IPS-20b (cell line): ENCODE measurements at regions not wholly inside any gene's neighbourhood (a gene's known extent, or its start where the extent isn't known, plus 50 kb on each side); places are given as distances from the start of the nearest gene placed in this dataset.

ENCODE experiments used
- H3K27ac ChIP-seq: one replicate; pipeline ENCODE4 v1.5.1; 2013; ENCODE audit warnings: low read length
- H3K27me3 ChIP-seq: 2 replicates; pipeline ENCODE4 v1.6.1; 2013; ENCODE audit warnings: mild to moderate bottlenecking, low read length, inconsistent platforms; ENCODE audit not compliant: insufficient read depth
- H3K36me3 ChIP-seq: 2 replicates; pipeline ENCODE4 v1.6.1; 2013; ENCODE audit warnings: low read depth, mild to moderate bottlenecking, inconsistent platforms, low read length, moderate library complexity; ENCODE audit not compliant: insufficient read depth
- H3K4me1 ChIP-seq: 2 replicates; pipeline ENCODE4 v1.6.1; 2013; ENCODE audit warnings: mild to moderate bottlenecking, control low read depth, inconsistent platforms, low read length, moderate library complexity; ENCODE audit not compliant: insufficient read depth
- H3K4me3 ChIP-seq: 2 replicates; pipeline ENCODE4 v1.5.1; 2013; ENCODE audit warnings: mild to moderate bottlenecking, low read length, inconsistent platforms
- H3K9ac ChIP-seq: 2 replicates; pipeline ENCODE4 v1.6.1; 2013; ENCODE audit warnings: low read depth, mild to moderate bottlenecking, inconsistent platforms, low read length, moderate library complexity
- H3K9me3 ChIP-seq: 2 replicates; pipeline ENCODE4 v1.6.1; 2013; ENCODE audit warnings: mild to moderate bottlenecking, low read depth, low read length, inconsistent platforms; ENCODE audit not compliant: insufficient read depth

DNA sequence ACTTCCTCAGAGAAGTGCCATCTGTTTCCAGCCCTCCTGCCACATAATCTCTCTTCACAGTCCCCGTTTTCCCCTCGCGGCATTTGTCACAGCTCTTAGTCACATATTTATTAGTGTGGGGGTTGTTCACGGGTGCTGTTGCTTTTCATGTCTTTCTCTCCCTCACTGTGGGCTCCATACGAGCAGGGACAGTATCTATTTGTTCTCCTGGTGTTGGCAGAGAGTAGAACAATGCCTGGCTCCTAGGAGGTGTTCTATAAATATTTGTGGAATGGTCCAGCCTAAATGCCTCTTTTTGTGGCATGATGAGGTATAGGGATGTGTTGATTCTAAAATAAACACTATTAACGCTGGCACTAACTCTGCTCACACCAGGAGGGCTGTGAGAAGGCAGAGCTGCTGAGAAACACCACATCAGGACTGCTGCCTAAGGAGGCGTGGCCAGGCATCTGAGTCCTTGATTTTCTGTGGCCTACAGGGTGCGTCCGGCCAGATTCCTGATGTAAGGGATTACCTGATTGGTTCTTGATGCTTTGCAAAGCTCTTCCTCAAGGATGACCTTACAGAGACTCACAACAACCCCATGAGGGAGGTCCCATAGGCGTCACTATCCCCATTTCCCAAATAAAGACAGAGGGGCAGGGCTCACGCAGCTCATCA, 219.8 kb upstream of the ARID1B start:
- H3K4me1 ChIP-seq = no peaks in the 10 kb centered on the region
- H3K27ac ChIP-seq = no peak overlapping the region
- H3K27me3 ChIP-seq = no peaks in the 10 kb centered on the region
- H3K9ac ChIP-seq = no peak overlapping the region
- no peak overlapping the region for H3K4me3 ChIP-seq
- no peaks in the 10 kb centered on the region for H3K36me3 ChIP-seq
- H3K9me3 ChIP-seq = peaks cover 9% of the 10 kb centered on the region; the same call in 1 of the 2 replicates

- Histone ChIP-seq H3K4me3 (no peak overlapping the region), H3K27ac (no peak overlapping the region), H3K4me1 (no peaks in the 10 kb centered on the region), H3K9me3 (peaks cover 9% of the 10 kb centered on the region; the same call in 1 of the 2 replicates), H3K27me3 (no peaks in the 10 kb centered on the region), H3K9ac (no peak overlapping the region), H3K36me3 (no peaks in the 10 kb centered on the region)
Observed at GRCh38 chr6:156556811-156557210, 220.4 kb upstream of the ARID1B start.

DNA sequence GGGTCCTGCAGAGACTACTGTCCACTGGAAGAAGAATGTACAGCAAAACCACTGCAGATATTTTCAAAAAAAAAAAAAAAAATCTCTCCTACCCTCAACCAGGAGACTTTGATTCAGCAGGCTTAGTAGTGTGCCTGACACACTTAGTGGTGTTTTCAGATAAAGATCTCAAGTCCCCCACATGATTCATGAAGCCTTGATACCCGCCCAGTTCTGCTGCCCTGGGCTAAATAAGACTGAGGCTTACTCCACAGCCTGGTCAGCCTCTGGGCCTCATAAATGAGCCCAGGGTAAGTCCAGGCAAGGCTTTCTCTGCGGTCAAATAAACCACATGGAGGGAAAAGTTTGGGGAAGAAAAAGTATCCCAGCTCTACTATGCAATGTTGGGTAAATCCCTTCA, 222.1 kb upstream of the ARID1B start:
- no peak overlapping the region for H3K4me3 ChIP-seq
- no peaks in the 10 kb centered on the region for H3K27me3 ChIP-seq
- peaks cover under 1% of the 10 kb centered on the region; the same call in 1 of the 2 replicates for H3K9me3 ChIP-seq
- no peaks in the 10 kb centered on the region for H3K36me3 ChIP-seq
- no peak overlapping the region for H3K9ac ChIP-seq
- H3K27ac ChIP-seq = no peak overlapping the region
- no peaks in the 10 kb centered on the region for H3K4me1 ChIP-seq

GRCh38 chr6:156554160-156554559, 223.0 kb upstream of the ARID1B start:
- no peaks in the 10 kb centered on the region for H3K36me3 ChIP-seq
- H3K9ac ChIP-seq = no peak overlapping the region
- no peaks in the 10 kb centered on the region for H3K27me3 ChIP-seq
- H3K27ac ChIP-seq = no peak overlapping the region
- H3K4me1 ChIP-seq = no peaks in the 10 kb centered on the region
- H3K4me3 ChIP-seq = no peak overlapping the region
- no peaks in the 10 kb centered on the region for H3K9me3 ChIP-seq

DNA sequence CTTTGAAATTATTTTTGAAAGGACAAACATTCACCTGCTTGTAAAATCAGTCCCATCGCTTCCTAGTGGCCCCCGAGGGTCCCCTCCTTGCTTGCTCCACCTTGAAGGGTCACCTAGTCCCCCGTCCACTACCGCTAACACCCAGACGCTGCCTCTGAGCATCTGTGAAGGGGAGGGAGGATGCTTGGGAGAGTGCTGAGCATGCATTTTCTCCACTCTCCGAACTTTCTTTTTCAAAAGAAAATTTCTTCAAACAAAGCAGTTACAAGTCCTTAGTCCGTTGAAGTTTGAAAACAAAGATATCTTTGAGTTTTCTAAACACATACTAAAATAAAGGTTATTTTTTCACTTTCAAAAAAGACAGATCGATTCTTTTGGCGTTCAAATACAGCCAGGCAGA, 224.3 kb upstream of the ARID1B start:
- H3K9ac ChIP-seq = no peak overlapping the region
- H3K36me3 ChIP-seq = no peaks in the 10 kb centered on the region
- no peak overlapping the region for H3K27ac ChIP-seq
- no peaks in the 10 kb centered on the region for H3K27me3 ChIP-seq
- no peaks in the 10 kb centered on the region for H3K9me3 ChIP-seq
- H3K4me3 ChIP-seq = no peak overlapping the region
- H3K4me1 ChIP-seq = no peaks in the 10 kb centered on the region

DNA sequence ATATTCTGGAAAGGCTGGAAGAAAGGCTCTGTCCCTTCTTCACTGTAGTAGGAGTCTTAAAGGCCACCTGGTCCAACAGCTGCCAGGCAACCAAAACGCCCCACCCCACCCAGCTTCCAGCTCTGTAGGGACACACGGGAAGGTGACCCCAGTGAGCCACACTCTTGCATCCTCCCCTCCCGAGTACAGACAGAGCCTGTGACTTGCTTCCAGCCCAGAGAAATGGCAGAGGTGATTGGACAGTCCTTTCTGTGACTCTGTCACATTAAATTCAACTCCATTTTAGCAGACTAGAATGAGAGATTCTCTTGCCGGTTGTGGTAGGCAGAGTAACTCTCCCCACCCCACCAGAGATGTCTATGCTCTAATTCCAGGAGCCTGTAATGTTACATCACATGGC, 226.2 kb upstream of the ARID1B start:
- Histone ChIP-seq H3K27me3 (no peaks in the 10 kb centered on the region), H3K9me3 (no peaks in the 10 kb centered on the region), H3K9ac (no peak overlapping the region), H3K36me3 (no peaks in the 10 kb centered on the region), H3K4me3 (no peak overlapping the region), H3K4me1 (no peaks in the 10 kb centered on the region), H3K27ac (no peak overlapping the region)

GRCh38 chr6:156545931-156546330, 231.2 kb upstream of the ARID1B start:
- Histone ChIP-seq H3K36me3 (no peaks in the 10 kb centered on the region), H3K4me3 (no peak overlapping the region), H3K27ac (no peak overlapping the region), H3K9ac (no peak overlapping the region), H3K27me3 (no peaks in the 10 kb centered on the region), H3K4me1 (no peaks in the 10 kb centered on the region), H3K9me3 (no peaks in the 10 kb centered on the region)

GRCh38 chr6:156545021-156545420, 232.2 kb upstream of the ARID1B start:
- Histone ChIP-seq H3K27me3 (no peaks in the 10 kb centered on the region), H3K4me1 (no peaks in the 10 kb centered on the region), H3K27ac (no peak overlapping the region), H3K4me3 (no peak overlapping the region), H3K36me3 (no peaks in the 10 kb centered on the region), H3K9me3 (no peaks in the 10 kb centered on the region), H3K9ac (no peak overlapping the region)

GRCh38 chr6:156544046-156544445, 233.1 kb upstream of the ARID1B start:
- no peaks in the 10 kb centered on the region for H3K9me3 ChIP-seq
- no peak overlapping the region for H3K9ac ChIP-seq
- H3K4me3 ChIP-seq = no peak overlapping the region
- H3K27me3 ChIP-seq = no peaks in the 10 kb centered on the region
- no peak overlapping the region for H3K27ac ChIP-seq
- no peaks in the 10 kb centered on the region for H3K36me3 ChIP-seq
- no peaks in the 10 kb centered on the region; the same call in 1 of the 2 replicates for H3K4me1 ChIP-seq

DNA sequence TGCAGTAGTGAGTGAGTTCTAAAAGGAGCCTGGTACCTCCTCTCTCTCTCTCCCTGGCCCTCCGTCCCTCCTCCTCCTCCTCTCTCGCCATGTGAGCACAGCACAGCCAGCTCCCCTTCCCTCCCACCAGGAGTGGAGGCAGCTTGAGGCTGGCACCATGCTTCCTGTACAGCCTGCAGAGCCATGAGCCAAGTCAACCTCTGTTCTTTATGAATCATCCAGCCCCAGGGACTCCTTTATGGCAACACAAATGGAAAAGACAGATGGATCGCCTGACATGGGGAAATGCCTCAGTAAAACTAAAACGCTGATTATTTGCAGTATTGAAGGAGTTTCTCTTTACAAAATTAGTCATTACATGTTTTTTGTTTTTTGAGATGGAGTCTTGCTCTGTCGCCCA, 233.7 kb upstream of the ARID1B start:
- Histone ChIP-seq H3K27ac (no peak overlapping the region), H3K27me3 (no peaks in the 10 kb centered on the region), H3K4me1 (no peaks in the 10 kb centered on the region; the same call in 1 of the 2 replicates), H3K36me3 (no peaks in the 10 kb centered on the region), H3K9me3 (no peaks in the 10 kb centered on the region), H3K4me3 (no peak overlapping the region), H3K9ac (no peak overlapping the region)

DNA sequence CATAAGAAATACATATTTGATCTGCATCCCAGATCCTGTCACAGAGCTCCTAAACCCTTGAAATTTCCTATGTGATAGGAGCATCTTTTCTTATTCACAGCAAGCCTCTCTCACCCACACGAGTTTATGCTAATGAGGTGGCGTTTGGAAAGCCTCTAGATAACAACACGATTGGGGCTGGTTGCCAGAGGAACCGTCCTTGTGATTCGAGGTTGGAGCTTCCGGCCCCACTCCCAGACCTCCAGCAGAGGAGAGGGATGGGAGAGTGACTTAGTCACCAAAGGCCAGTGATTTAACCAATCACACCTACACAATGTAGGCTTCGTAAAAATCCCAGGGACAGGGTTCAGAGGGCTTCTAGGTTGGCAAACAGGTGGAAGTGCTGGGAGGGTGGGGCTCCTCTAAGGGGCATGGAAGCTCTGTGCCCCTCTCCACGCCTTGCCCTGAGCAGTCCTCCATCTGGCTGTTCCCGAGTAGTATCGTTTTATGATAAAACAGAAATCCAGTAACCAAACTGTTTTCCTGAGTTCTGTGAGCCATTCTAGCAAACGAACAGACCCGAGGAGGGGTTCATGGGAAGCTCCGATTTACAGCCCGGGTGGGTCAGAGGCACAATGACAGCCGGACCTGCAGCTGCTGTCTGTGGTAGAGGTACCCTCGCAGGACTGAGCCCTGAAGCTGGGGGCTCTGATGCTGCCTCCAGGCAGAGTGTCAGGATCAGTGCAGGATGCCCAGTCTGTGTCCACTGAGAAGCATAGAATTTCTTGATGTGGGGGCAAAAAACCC, 238.1 kb upstream of the ARID1B start:
- no peaks in the 10 kb centered on the region for H3K27me3 ChIP-seq
- H3K9ac ChIP-seq = no peak overlapping the region
- no peak overlapping the region for H3K27ac ChIP-seq
- no peaks in the 10 kb centered on the region for H3K9me3 ChIP-seq
- no peak overlapping the region for H3K4me3 ChIP-seq
- no peaks in the 10 kb centered on the region for H3K36me3 ChIP-seq
- no peaks in the 10 kb centered on the region; the same call in 1 of the 2 replicates for H3K4me1 ChIP-seq

- Histone ChIP-seq H3K36me3 (no peaks in the 10 kb centered on the region), H3K4me3 (no peak overlapping the region), H3K9ac (no peak overlapping the region), H3K4me1 (no peaks in the 10 kb centered on the region; the same call in 1 of the 2 replicates), H3K9me3 (no peaks in the 10 kb centered on the region), H3K27ac (no peak overlapping the region), H3K27me3 (no peaks in the 10 kb centered on the region)
Observed at GRCh38 chr6:156534594-156534993, 242.6 kb upstream of the ARID1B start.
